Esophagus squamous epithelium (tissue), 4 donors: ENCODE measurements at regions not wholly inside any gene's neighbourhood (a gene's known extent, or its start where the extent isn't known, plus 50 kb on each side); places are given as distances from the start of the nearest gene placed in this dataset.

Experiments used
- POLR2A ChIP-seq, 4 donors: fragments of 450-650 bp; IDR thresholded peaks; one replicate each; pipeline ENCODE4 v1.6.1; 2017; ENCODE audit warnings: antibody characterized with exemption in 4 of 4, mild to moderate bottlenecking in 4 of 4, moderate library complexity in 3 of 4
- TF ChIP-seq, protein P1 (sequence below), 6 experiments: fragments of 450-650 bp in 4 of 6; fragments of 200-600 bp in 2 of 6; sonication (generic) in 2 of 6; IDR thresholded peaks; one replicate each; pipeline ENCODE4 v1.5.1; 2016 to 2019; ENCODE audit warnings: antibody characterized with exemption in 6 of 6, mild to moderate bottlenecking in 4 of 6, moderate library complexity in 4 of 6

DNA sequence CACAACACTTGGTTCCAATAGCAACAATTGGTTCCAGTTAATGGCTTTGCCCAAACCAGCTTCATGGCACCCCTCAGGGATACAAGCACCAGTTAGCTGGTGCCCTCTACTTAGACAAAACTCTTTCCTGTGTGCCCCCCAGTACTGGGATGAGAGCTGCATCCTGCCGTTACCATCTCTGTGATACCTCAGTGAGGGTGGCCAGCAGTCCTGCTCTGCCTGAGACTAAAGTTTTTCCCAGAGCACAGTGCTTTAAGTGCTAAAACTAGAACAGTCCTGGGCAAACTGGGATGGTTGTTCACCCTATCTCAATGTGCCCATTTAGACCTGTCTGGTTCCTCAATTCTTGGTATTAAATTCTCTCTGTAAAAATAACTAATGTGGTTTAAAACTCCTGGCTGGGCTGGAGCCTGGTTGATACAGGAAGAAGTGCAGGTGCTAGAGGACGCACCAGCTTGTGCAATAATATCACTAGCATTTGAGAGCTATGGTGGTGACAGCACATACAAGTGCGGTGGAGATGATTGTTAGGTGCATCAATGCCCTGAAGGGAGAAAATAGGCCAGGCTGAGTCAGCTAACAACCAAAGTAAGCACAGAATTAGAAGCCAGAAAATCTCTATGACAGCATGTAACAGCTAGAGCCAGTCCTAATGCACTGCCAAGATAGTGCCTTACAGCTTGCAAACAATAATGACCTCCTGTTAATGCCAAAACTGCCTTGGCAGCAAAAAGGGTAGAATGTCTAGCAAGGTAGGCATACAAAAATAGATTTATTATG, 179.8 kb upstream of the GALNT2 start:
- TF ChIP-seq, protein P1, sequence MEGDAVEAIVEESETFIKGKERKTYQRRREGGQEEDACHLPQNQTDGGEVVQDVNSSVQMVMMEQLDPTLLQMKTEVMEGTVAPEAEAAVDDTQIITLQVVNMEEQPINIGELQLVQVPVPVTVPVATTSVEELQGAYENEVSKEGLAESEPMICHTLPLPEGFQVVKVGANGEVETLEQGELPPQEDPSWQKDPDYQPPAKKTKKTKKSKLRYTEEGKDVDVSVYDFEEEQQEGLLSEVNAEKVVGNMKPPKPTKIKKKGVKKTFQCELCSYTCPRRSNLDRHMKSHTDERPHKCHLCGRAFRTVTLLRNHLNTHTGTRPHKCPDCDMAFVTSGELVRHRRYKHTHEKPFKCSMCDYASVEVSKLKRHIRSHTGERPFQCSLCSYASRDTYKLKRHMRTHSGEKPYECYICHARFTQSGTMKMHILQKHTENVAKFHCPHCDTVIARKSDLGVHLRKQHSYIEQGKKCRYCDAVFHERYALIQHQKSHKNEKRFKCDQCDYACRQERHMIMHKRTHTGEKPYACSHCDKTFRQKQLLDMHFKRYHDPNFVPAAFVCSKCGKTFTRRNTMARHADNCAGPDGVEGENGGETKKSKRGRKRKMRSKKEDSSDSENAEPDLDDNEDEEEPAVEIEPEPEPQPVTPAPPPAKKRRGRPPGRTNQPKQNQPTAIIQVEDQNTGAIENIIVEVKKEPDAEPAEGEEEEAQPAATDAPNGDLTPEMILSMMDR (IDR thresholded peaks at IDR 0.05), result no peak
- no peak for TF ChIP-seq POLR2A (IDR thresholded peaks at IDR 0.05)
